IMR-90 (cell line): ENCODE measurements at regions not wholly inside any gene's neighbourhood (a gene's known extent, or its start where the extent isn't known, plus 50 kb on each side); places are given as distances from the start of the nearest gene placed in this dataset.

Experiments used
- ATAC-seq: fragments of 200-7000 bp; cut with Tn5 transposase; 2 replicates; pipeline ENCODE4 v1.9.1; 2020; ENCODE audit warnings: low read depth, mild to moderate bottlenecking, moderate library complexity
- BruUV-seq: library from RNA; stranded (reverse); fragments of 400-500 nt; replicated peaks from 2 replicates; lab custom pipeline; 2021; lab: Mats Ljungman, UMichigan
- CTCF ChIA-PET: fragments of 300-600 bp; formaldehyde crosslinking; extraction: SDS; loops from one replicate; lab custom pipeline; 2021; ENCODE audit warnings: antibody characterized with exemption; lab: Yijun Ruan, JAX
- POLR2A ChIA-PET: fragments of 300-600 bp; sonication (Branson Sonifier 250); formaldehyde crosslinking; loops from one replicate; lab custom pipeline; 2022; ENCODE audit warnings: antibody characterized with exemption; ENCODE audit not compliant: unreplicated experiment; lab: Charles Lee
- DNase-seq: peaks from one replicate; pipeline ENCODE4 v3.0.0; 2013
- H2AFZ ChIP-seq: replicated peaks from 2 replicates; pipeline ENCODE3; 2013; ENCODE audit warnings: low read length, mild to moderate bottlenecking; ENCODE audit not compliant: poor library complexity
- H2AK5ac ChIP-seq: 2 replicates; pipeline ENCODE4 v1.6.1; 2013; ENCODE audit warnings: low read depth, low read length, inconsistent platforms
- H2AK9ac ChIP-seq: replicated peaks from 2 replicates; pipeline ENCODE3; 2013; ENCODE audit warnings: mild to moderate bottlenecking, low read depth, low read length, moderate library complexity; ENCODE audit not compliant: poor library complexity
- H2BK120ac ChIP-seq: 2 replicates; pipeline ENCODE4 v1.6.1; 2013; ENCODE audit warnings: low read depth, low read length, inconsistent platforms
- H2BK15ac ChIP-seq: 3 replicates; pipeline ENCODE4 v1.6.1; 2013; ENCODE audit warnings: low read depth, low read length, inconsistent platforms
- H2BK20ac ChIP-seq: 2 replicates; pipeline ENCODE4 v1.6.1; 2013; ENCODE audit warnings: low read depth, mild to moderate bottlenecking, inconsistent platforms, low read length, moderate library complexity
- H2BK5ac ChIP-seq: 2 replicates; pipeline ENCODE4 v1.6.1; 2013; ENCODE audit warnings: mild to moderate bottlenecking, low read depth, low read length, inconsistent platforms; ENCODE audit not compliant: poor library complexity, severe bottlenecking
- H3K14ac ChIP-seq: replicated peaks from 2 replicates; pipeline ENCODE4 v1.6.1; 2013; ENCODE audit warnings: low read depth, low read length, inconsistent platforms
- H3K18ac ChIP-seq: 2 replicates; pipeline ENCODE4 v1.6.1; 2013; ENCODE audit warnings: low read depth, low read length, control low read depth
- H3K23ac ChIP-seq: 2 replicates; pipeline ENCODE4 v1.6.1; 2013; ENCODE audit warnings: low read depth, low read length, inconsistent platforms
- H3K27ac ChIP-seq: 2 replicates; pipeline ENCODE4 v1.5.1; 2013; ENCODE audit warnings: mild to moderate bottlenecking, control low read depth, low read length; ENCODE audit not compliant: insufficient read depth
- H3K27me3 ChIP-seq: 2 replicates; pipeline ENCODE4 v1.6.1; 2013; ENCODE audit warnings: low read length; ENCODE audit not compliant: control insufficient read depth, insufficient read depth
- H3K36me3 ChIP-seq: 2 replicates; pipeline ENCODE4 v1.6.1; 2013; ENCODE audit warnings: low read length, mixed read lengths; ENCODE audit not compliant: control insufficient read depth, insufficient read depth
- H3K4ac ChIP-seq: 2 replicates; pipeline ENCODE4 v1.6.1; 2013; ENCODE audit warnings: low read depth, low read length, inconsistent platforms
- H3K4me1 ChIP-seq: 2 replicates; pipeline ENCODE4 v1.6.1; 2013; ENCODE audit warnings: low read length, mixed read lengths; ENCODE audit not compliant: control insufficient read depth, insufficient read depth
- H3K4me2 ChIP-seq: 2 replicates; pipeline ENCODE4 v1.6.1; 2013; ENCODE audit warnings: low read depth, mild to moderate bottlenecking, control low read depth, low read length, moderate library complexity
- H3K4me3 ChIP-seq: 2 replicates; pipeline ENCODE4 v1.5.1; 2013; ENCODE audit warnings: low read depth, mild to moderate bottlenecking, control low read depth, low read length, moderate library complexity; ENCODE audit not compliant: insufficient read depth
- H3K56ac ChIP-seq: 2 replicates; pipeline ENCODE4 v1.6.1; 2013; ENCODE audit warnings: low read length, inconsistent platforms; ENCODE audit not compliant: insufficient read depth; ENCODE audit errors: extremely low read depth
- H3K79me1 ChIP-seq, 2 experiments: 2 replicates each; pipeline ENCODE4 v1.6.1; 2013; ENCODE audit warnings: low read length in 2 of 2, inconsistent platforms in 1 of 2, low read depth in 1 of 2
- H3K9ac ChIP-seq: 2 replicates; pipeline ENCODE4 v1.6.1; 2013; ENCODE audit warnings: low read depth, low read length, control low read depth
- H3K9me1 ChIP-seq: 2 replicates; pipeline ENCODE4 v1.6.1; 2013; ENCODE audit warnings: low read length, inconsistent platforms; ENCODE audit not compliant: insufficient read depth
- H3K9me3 ChIP-seq: 2 replicates; pipeline ENCODE4 v1.6.1; 2013; ENCODE audit warnings: low read length; ENCODE audit not compliant: control insufficient read depth, insufficient read depth
- H4K20me1 ChIP-seq: 2 replicates; pipeline ENCODE4 v1.6.1; 2013; ENCODE audit warnings: low read length, inconsistent platforms; ENCODE audit not compliant: insufficient read depth
- H4K5ac ChIP-seq: 2 replicates; pipeline ENCODE4 v1.6.1; 2013; ENCODE audit warnings: mild to moderate bottlenecking, low read depth, low read length, control low read depth
- H4K8ac ChIP-seq, 2 experiments: 2 replicates each; pipeline ENCODE4 v1.6.1; 2013; ENCODE audit warnings: low read depth in 2 of 2, low read length in 2 of 2, control low read depth in 1 of 2, inconsistent platforms in 1 of 2
- H4K91ac ChIP-seq: 2 replicates; pipeline ENCODE4 v1.6.1; 2013; ENCODE audit warnings: low read depth, low read length, inconsistent platforms; ENCODE audit not compliant: insufficient read depth
- BHLHE40 ChIP-seq: fragments of 150-350 bp; IDR thresholded peaks from 2 replicates; pipeline ENCODE4 v1.6.1; 2016; ENCODE audit warnings: mild to moderate bottlenecking, low read depth, low read length
- CEBPB ChIP-seq: IDR thresholded peaks from 2 replicates; pipeline ENCODE4 v1.6.1; 2012; ENCODE audit warnings: low read depth, low read length, improper control_type of control experiment
- CHD1 ChIP-seq: IDR thresholded peaks from 2 replicates; pipeline ENCODE4 v1.6.1; 2012; ENCODE audit warnings: low read depth, low read length, improper control_type of control experiment
- CTCF ChIP-seq: conservative IDR thresholded peaks from 2 replicates; pipeline ENCODE4 v1.5.1; 2012; ENCODE audit warnings: mild to moderate bottlenecking, low read depth, low read length, improper control_type of control experiment
- ELK1 ChIP-seq: fragments of 150-350 bp; IDR thresholded peaks from 2 replicates; pipeline ENCODE4 v1.6.1; 2016; ENCODE audit warnings: low read depth, mild to moderate bottlenecking, low read length, moderate library complexity, borderline replicate concordance
- FOS ChIP-seq: fragments of 150-350 bp; IDR thresholded peaks from 2 replicates; pipeline ENCODE4 v1.6.1; 2016; ENCODE audit warnings: low read depth, low read length
- MAFK ChIP-seq: IDR thresholded peaks from 2 replicates; pipeline ENCODE4 v1.6.1; 2012; ENCODE audit warnings: low read depth, low read length, improper control_type of control experiment
- MAZ ChIP-seq: IDR thresholded peaks from 2 replicates; pipeline ENCODE4 v1.6.1; 2012; ENCODE audit warnings: low read depth, mild to moderate bottlenecking, low read length, improper control_type of control experiment, moderate library complexity, borderline replicate concordance
- MXI1 ChIP-seq: IDR thresholded peaks from 2 replicates; pipeline ENCODE4 v1.6.1; 2012; ENCODE audit warnings: low read depth, mild to moderate bottlenecking, low read length, moderate library complexity, borderline replicate concordance
- NFE2L2 ChIP-seq: fragments of 150-350 bp; IDR thresholded peaks from 2 replicates; pipeline ENCODE4 v1.6.1; 2016; ENCODE audit warnings: low read depth, mild to moderate bottlenecking, low read length
- POLR2A ChIP-seq: IDR thresholded peaks from 2 replicates; pipeline ENCODE4 v1.6.1; 2012; ENCODE audit warnings: mild to moderate bottlenecking, low read depth, low read length
- RAD21 ChIP-seq: IDR thresholded peaks from 2 replicates; pipeline ENCODE4 v1.6.1; 2012; ENCODE audit warnings: low read length, improper control_type of control experiment
- SMC3 ChIP-seq: fragments of 150-350 bp; IDR thresholded peaks from 2 replicates; pipeline ENCODE4 v1.6.1; 2016; ENCODE audit warnings: low read depth, mild to moderate bottlenecking, antibody characterized with exemption, low read length, moderate library complexity
- USF2 ChIP-seq: fragments of 150-350 bp; IDR thresholded peaks from 2 replicates; pipeline ENCODE4 v1.6.1; 2017; ENCODE audit warnings: mild to moderate bottlenecking, antibody characterized with exemption, low read length, low read depth
- WGBS, 2 experiments: methylation state at CpG; one replicate each; pipeline versions ENCODE4 v1.1.5 to v1.1.7; 2013; ENCODE audit warnings: missing lambda C conversion rate in 2 of 2; ENCODE audit not compliant: insufficient read length in 1 of 2; ENCODE audit errors: extremely low coverage in 2 of 2; 5-methylcytosine and 5-hydroxymethylcytosine counted together
- dilution Hi-C: fragments of 300-500 bp; cut with HindIII; formaldehyde crosslinking; loops from one replicate; pipeline ENCODE4 v1.14.3; 2018; ENCODE audit warnings: low sequenced_read_pairs; ENCODE audit not compliant: unreplicated experiment
- in situ Hi-C: fragments of 300-500 bp; cut with MboI; formaldehyde crosslinking; loops from 3 replicates; pipeline ENCODE4 v1.14.3; 2019; ENCODE audit warnings: low sequenced_read_pairs, inconsistent platforms, mixed read lengths
- intact Hi-C: fragments of 100-400 bp; cut with micrococcal nuclease; formaldehyde crosslinking; loops from 2 replicates; pipeline ENCODE4 v1.10.0; 2022

GRCh38 chr4:104795264-104795939 is 300.7 kb upstream of the CXXC4 start:
- H3K4ac ChIP-seq, result no peak overlapping the region

More at GRCh38 chr4:104795264-104795939, 300.7 kb upstream of the CXXC4 start:
- no peak for TF ChIP-seq MXI1
- no peak for TF ChIP-seq USF2
- TF ChIP-seq CHD1, result no peak
- no peak for TF ChIP-seq ELK1
- TF ChIP-seq CEBPB, result no peak
- no peak for TF ChIP-seq POLR2A
- no peak for TF ChIP-seq CTCF
- TF ChIP-seq SMC3, result no peak
- no peak for TF ChIP-seq NFE2L2
- TF ChIP-seq MAZ, result no peak
- TF ChIP-seq RAD21, result no peak
- no peak for TF ChIP-seq MAFK
- no peak for TF ChIP-seq FOS
- no peak for TF ChIP-seq BHLHE40
- H3K4me1 ChIP-seq, result no peaks in the 10 kb centered on the region
- H3K36me3 ChIP-seq, result no peaks in the 10 kb centered on the region
- intact Hi-C loops (no loop called here), in situ Hi-C loops (no loop called here), dilution Hi-C loops (no loop called here)
- BruUV-seq, result no TSS peak
- H2AK9ac ChIP-seq, result no peak overlapping the region
- H2AK5ac ChIP-seq, result no peak overlapping the region
- no peak overlapping the region for H2AFZ ChIP-seq
- no peak overlapping the region for H4K91ac ChIP-seq
- H3K23ac ChIP-seq, result no peak overlapping the region
- H3K27me3 ChIP-seq, result no peaks in the 10 kb centered on the region
- no peak overlapping the region for H3K27ac ChIP-seq
- H2BK120ac ChIP-seq, result no peak overlapping the region
- H3K4me3 ChIP-seq, result no peak overlapping the region
- no peak overlapping the region for H3K9ac ChIP-seq
- no peak overlapping the region for H3K14ac ChIP-seq
- H3K9me3 ChIP-seq, result peaks cover 5% of the 10 kb centered on the region; the same call in 1 of the 2 replicates
- H4K8ac ChIP-seq, result no peak overlapping the region
- no peak overlapping the region for H3K56ac ChIP-seq
- H4K5ac ChIP-seq, result no peak overlapping the region
- CTCF ChIA-PET, result no interaction called here
- no peak for DNase-seq
- H2BK5ac ChIP-seq, result no peak overlapping the region
- no peak overlapping the region for H2BK20ac ChIP-seq
- no peak overlapping the region for H2BK15ac ChIP-seq
- no peak for ATAC-seq
- no peaks in the 10 kb centered on the region for H4K20me1 ChIP-seq
- POLR2A ChIA-PET, result no interaction called here
- no CpG with 5 or more reads among the region's 2 CpGs for WGBS, 2 experiments
- no peaks in the 10 kb centered on the region for H3K79me1 ChIP-seq
- no peak overlapping the region for H3K4me2 ChIP-seq
- H3K18ac ChIP-seq, result no peak overlapping the region
- no peaks in the 10 kb centered on the region for H3K9me1 ChIP-seq
